ENCODE measurements at regions not wholly inside any gene's neighbourhood (a gene's known extent, or its start where the extent isn't known, plus 50 kb on each side); places are given as distances from the start of the nearest gene placed in this dataset.

DNA sequence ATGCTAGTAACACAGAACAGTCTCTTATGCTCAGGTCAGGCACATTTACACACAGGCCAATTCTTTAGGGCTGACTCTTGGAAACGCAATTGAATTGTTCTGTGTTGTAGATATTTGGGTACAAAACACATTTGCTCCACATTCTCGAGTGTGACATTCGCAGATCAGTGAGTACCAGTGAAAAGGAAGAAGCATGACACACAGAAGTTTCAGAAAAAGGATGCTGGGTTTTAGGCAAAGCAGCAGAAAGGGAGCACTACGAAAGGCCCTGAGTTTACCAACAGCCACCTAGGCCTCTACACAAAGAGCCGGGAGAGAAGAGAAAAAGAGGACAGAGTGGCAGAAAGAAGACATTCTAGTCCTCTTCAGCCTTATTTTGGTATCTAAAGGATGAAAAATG, 254.4 kb upstream of the BTG1 start:
- Histone ChIP-seq H3K27ac (ENCODE audit: control insufficient read depth, insufficient read depth) (peak overlapping the region; percentile 71), H3K79me2 (ENCODE audit: control insufficient read depth, insufficient read depth, low read length) (no peaks in the 10 kb centered on the region; the same call in 1 of the 2 replicates), H2AFZ (ENCODE audit: control insufficient read depth, low read depth, low read length) (peak overlapping the region; percentile 20), H3K4me3 (no peak overlapping the region), H3K27me3 (replicated peaks in 1 of 2; ENCODE audit: control insufficient read depth in 2 of 2, insufficient read depth in 2 of 2, low read length in 1 of 2) (no peaks in the 10 kb centered on the region), H3K9ac (ENCODE audit: control insufficient read depth, insufficient read depth, low read length) (peak overlapping the region; percentile 3; the same call in 1 of the 2 replicates), H4K20me1 (ENCODE audit: control insufficient read depth, insufficient read depth) (no peaks in the 10 kb centered on the region), H3K4me1 (ENCODE audit: control insufficient read depth, insufficient read depth, low read length) (peaks cover 62% of the 10 kb centered on the region), H3K4me2 (ENCODE audit: control insufficient read depth, insufficient read depth) (peak overlapping the region; percentile 17), H3K36me3 (ENCODE audit: control insufficient read depth in 2 of 2, insufficient read depth in 2 of 2, low read length in 1 of 2) (no peaks in the 10 kb centered on the region), H3K9me3 (replicated peaks; ENCODE audit: control insufficient read depth, insufficient read depth, low read length) (no peaks in the 10 kb centered on the region; the same call in 1 of the 3 replicates)
- ChIA-PET RAD21 (ENCODE audit: unreplicated experiment) (interaction anchor here (1.2 to 1.9 kb wide), 3 partner anchors 8 to 103 kb away, joined by 4 to 8 read pairs (median 8); no protein-coding TSS in a partner anchor), CTCF (interaction anchor here (2.3 kb wide), 1 partner anchor 9 kb away, joined by 15 read pairs; no protein-coding TSS in a partner anchor), SMC1A (ENCODE audit: uncharacterized antibody, unreplicated experiment) (interaction anchor here (0.5 to 11.7 kb wide), 6 partner anchors 31 to 203 kb away, joined by 3 to 145 read pairs (median 6); no protein-coding TSS in a partner anchor), POLR2A (interaction anchor here (1.8 kb wide), 1 partner anchor 254 kb away, joined by 4 read pairs; the partner anchor contains the start of gene BTG1)
- intact Hi-C loops (cut with micrococcal nuclease; ENCODE audit: unreplicated experiment), result loop anchor here (5.0 kb wide), 2 partner anchors 213 to 368 kb away; no protein-coding TSS in a partner anchor
- DNase-seq (ENCODE audit: low read depth, low spot score) (no peak), ATAC-seq (peak; percentile 22), FAIRE-seq (no peak)
- in situ Hi-C loops (cut with MboI), result loop anchor here (5.0 kb wide), 1 partner anchor 253 kb away; the partner anchor contains the start of gene BTG1
- TF ChIP-seq, protein P1, sequence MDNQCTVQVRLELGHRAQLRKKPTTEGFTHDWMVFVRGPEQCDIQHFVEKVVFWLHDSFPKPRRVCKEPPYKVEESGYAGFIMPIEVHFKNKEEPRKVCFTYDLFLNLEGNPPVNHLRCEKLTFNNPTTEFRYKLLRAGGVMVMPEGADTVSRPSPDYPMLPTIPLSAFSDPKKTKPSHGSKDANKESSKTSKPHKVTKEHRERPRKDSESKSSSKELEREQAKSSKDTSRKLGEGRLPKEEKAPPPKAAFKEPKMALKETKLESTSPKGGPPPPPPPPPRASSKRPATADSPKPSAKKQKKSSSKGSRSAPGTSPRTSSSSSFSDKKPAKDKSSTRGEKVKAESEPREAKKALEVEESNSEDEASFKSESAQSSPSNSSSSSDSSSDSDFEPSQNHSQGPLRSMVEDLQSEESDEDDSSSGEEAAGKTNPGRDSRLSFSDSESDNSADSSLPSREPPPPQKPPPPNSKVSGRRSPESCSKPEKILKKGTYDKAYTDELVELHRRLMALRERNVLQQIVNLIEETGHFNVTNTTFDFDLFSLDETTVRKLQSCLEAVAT (IDR thresholded peaks at IDR 0.05), result 0 out of 2 replicates have a peak, but pooled peaks have one; percentile 20
- TF ChIP-seq POU2F2 (IDR thresholded peaks at IDR 0.05; ENCODE audit: borderline replicate concordance, low read depth, low read length) (0 out of 3 replicates have a peak, but pooled peaks have one; percentile 29), FOS (IDR thresholded peaks at IDR 0.05; ENCODE audit: borderline replicate concordance, extremely low read depth, insufficient read length) (no peak), TAF1 (IDR thresholded peaks at IDR 0.05; ENCODE audit: borderline replicate concordance, low read depth, low read length) (0 out of 2 replicates have a peak, but pooled peaks have one; percentile 15), CBX5 (IDR thresholded peaks at IDR 0.05; ENCODE audit: low read depth) (0 out of 2 replicates have a peak, but pooled peaks have one; percentile 11)
- TF ChIP-seq, protein P2, sequence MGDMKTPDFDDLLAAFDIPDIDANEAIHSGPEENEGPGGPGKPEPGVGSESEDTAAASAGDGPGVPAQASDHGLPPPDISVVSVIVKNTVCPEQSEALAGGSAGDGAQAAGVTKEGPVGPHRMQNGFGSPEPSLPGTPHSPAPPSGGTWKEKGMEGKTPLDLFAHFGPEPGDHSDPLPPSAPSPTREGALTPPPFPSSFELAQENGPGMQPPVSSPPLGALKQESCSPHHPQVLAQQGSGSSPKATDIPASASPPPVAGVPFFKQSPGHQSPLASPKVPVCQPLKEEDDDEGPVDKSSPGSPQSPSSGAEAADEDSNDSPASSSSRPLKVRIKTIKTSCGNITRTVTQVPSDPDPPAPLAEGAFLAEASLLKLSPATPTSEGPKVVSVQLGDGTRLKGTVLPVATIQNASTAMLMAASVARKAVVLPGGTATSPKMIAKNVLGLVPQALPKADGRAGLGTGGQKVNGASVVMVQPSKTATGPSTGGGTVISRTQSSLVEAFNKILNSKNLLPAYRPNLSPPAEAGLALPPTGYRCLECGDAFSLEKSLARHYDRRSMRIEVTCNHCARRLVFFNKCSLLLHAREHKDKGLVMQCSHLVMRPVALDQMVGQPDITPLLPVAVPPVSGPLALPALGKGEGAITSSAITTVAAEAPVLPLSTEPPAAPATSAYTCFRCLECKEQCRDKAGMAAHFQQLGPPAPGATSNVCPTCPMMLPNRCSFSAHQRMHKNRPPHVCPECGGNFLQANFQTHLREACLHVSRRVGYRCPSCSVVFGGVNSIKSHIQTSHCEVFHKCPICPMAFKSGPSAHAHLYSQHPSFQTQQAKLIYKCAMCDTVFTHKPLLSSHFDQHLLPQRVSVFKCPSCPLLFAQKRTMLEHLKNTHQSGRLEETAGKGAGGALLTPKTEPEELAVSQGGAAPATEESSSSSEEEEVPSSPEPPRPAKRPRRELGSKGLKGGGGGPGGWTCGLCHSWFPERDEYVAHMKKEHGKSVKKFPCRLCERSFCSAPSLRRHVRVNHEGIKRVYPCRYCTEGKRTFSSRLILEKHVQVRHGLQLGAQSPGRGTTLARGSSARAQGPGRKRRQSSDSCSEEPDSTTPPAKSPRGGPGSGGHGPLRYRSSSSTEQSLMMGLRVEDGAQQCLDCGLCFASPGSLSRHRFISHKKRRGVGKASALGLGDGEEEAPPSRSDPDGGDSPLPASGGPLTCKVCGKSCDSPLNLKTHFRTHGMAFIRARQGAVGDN (IDR thresholded peaks at IDR 0.05), result peak; percentile 43
- TF ChIP-seq, protein P3, sequence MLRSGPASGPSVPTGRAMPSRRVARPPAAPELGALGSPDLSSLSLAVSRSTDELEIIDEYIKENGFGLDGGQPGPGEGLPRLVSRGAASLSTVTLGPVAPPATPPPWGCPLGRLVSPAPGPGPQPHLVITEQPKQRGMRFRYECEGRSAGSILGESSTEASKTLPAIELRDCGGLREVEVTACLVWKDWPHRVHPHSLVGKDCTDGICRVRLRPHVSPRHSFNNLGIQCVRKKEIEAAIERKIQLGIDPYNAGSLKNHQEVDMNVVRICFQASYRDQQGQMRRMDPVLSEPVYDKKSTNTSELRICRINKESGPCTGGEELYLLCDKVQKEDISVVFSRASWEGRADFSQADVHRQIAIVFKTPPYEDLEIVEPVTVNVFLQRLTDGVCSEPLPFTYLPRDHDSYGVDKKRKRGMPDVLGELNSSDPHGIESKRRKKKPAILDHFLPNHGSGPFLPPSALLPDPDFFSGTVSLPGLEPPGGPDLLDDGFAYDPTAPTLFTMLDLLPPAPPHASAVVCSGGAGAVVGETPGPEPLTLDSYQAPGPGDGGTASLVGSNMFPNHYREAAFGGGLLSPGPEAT (IDR thresholded peaks at IDR 0.05; ENCODE audit: low read depth), result no peak
- TF ChIP-seq, protein P4, sequence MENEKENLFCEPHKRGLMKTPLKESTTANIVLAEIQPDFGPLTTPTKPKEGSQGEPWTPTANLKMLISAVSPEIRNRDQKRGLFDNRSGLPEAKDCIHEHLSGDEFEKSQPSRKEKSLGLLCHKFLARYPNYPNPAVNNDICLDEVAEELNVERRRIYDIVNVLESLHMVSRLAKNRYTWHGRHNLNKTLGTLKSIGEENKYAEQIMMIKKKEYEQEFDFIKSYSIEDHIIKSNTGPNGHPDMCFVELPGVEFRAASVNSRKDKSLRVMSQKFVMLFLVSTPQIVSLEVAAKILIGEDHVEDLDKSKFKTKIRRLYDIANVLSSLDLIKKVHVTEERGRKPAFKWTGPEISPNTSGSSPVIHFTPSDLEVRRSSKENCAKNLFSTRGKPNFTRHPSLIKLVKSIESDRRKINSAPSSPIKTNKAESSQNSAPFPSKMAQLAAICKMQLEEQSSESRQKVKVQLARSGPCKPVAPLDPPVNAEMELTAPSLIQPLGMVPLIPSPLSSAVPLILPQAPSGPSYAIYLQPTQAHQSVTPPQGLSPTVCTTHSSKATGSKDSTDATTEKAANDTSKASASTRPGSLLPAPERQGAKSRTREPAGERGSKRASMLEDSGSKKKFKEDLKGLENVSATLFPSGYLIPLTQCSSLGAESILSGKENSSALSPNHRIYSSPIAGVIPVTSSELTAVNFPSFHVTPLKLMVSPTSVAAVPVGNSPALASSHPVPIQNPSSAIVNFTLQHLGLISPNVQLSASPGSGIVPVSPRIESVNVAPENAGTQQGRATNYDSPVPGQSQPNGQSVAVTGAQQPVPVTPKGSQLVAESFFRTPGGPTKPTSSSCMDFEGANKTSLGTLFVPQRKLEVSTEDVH (IDR thresholded peaks at IDR 0.05; ENCODE audit: low read depth, partially characterized antibody), result no peak
- WGBS (ENCODE audit: insufficient coverage, insufficient replicate concordance, low lambda C conversion rate, missing lambda C conversion rate), result 0% methylated on average over 5 of the region's 5 CpGs
- BruUV-seq (replicated peaks), result no TSS peak

Measured in GM12878 (cell line).